ENCODE measurements at regions not wholly inside any gene's neighbourhood (a gene's known extent, or its start where the extent isn't known, plus 50 kb on each side); places are given as distances from the start of the nearest gene placed in this dataset.

DNA sequence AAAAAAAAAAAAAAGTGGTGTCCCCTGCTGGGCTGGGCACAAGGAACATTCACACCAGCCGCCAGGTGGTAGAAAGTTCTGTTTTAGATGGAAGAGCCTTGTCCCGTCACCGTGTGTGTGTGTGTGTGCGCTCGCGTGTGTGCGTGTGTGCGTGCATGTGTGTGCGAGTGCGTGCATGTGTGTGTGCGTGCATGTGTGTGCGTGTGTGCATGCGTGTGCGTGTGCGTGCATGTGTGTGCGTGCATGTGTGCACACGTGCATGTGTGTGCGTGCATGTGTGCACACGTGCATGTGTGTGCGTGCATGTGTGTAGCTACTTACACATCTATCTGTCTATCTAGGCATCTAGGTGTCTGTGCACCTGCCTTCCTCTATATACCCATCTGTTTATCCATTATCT, 491.7 kb downstream of the NPHP4 start:
- TF ChIP-seq, protein P1, sequence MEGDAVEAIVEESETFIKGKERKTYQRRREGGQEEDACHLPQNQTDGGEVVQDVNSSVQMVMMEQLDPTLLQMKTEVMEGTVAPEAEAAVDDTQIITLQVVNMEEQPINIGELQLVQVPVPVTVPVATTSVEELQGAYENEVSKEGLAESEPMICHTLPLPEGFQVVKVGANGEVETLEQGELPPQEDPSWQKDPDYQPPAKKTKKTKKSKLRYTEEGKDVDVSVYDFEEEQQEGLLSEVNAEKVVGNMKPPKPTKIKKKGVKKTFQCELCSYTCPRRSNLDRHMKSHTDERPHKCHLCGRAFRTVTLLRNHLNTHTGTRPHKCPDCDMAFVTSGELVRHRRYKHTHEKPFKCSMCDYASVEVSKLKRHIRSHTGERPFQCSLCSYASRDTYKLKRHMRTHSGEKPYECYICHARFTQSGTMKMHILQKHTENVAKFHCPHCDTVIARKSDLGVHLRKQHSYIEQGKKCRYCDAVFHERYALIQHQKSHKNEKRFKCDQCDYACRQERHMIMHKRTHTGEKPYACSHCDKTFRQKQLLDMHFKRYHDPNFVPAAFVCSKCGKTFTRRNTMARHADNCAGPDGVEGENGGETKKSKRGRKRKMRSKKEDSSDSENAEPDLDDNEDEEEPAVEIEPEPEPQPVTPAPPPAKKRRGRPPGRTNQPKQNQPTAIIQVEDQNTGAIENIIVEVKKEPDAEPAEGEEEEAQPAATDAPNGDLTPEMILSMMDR (IDR thresholded peaks at IDR 0.05): no peak
- no peak for TF ChIP-seq EZH2 (IDR thresholded peaks at IDR 0.05)

Measured in neural progenitor cell (in vitro differentiated cells).